ENCODE measurements at regions not wholly inside any gene's neighbourhood (a gene's known extent, or its start where the extent isn't known, plus 50 kb on each side); places are given as distances from the start of the nearest gene placed in this dataset.

- H3K23me2 ChIP-seq (ENCODE audit: low read depth, low read length): no peaks in the 10 kb centered on the region; the same call in 1 of the 2 replicates
- H2BK12ac ChIP-seq (ENCODE audit: low read depth, low read length): no peak overlapping the region
- no peaks in the 10 kb centered on the region for H3K79me1 ChIP-seq (ENCODE audit: low read depth, low read length)
- no peak overlapping the region for H2BK20ac ChIP-seq (ENCODE audit: low read length)
- no peaks in the 10 kb centered on the region for H3K36me3 ChIP-seq (ENCODE audit: control insufficient read depth in 2 of 4, insufficient read depth in 4 of 4, low read length in 3 of 4)
- H3K18ac ChIP-seq (ENCODE audit: extremely low read depth, low read length): no peak overlapping the region
- H3K4me2 ChIP-seq (ENCODE audit: insufficient read depth in 1 of 2, low read depth in 2 of 2, low read length in 2 of 2): peak overlapping the region in 1 of 2 experiments; percentile 29; a peak in 1 of 4 replicates
- no peaks in the 10 kb centered on the region for H4K20me1 ChIP-seq (replicated peaks in 1 of 2; ENCODE audit: control insufficient read depth in 1 of 2, insufficient read depth in 2 of 2, low read length in 2 of 2)
- H3K27me3 ChIP-seq (replicated peaks in 1 of 4; ENCODE audit: control insufficient read depth in 3 of 4, extremely low read depth in 1 of 4, insufficient read depth in 3 of 4, low read length in 3 of 4): no peaks in the 10 kb centered on the region
- CTCF ChIA-PET (ENCODE audit: partially characterized antibody): interaction anchor here (1.3 kb wide), 2 partner anchors 14 to 22 kb away, joined by 3 read pairs; no protein-coding TSS in a partner anchor
- WGBS, 2 experiments (ENCODE audit: extremely low coverage in 1 of 2, insufficient coverage in 1 of 2, insufficient read length in 1 of 2, insufficient replicate concordance in 2 of 2, low coverage in 1 of 2, low lambda C conversion rate in 2 of 2, missing lambda C conversion rate in 1 of 2): 70% methylated on average over 2 of the region's 2 CpGs; no CpG with 5 or more reads in 1 of the 2 experiments
- DNase-seq (ENCODE audit: low read depth in 1 of 2, low spot score in 2 of 2) (no peak), FAIRE-seq (no peak)
- no peak overlapping the region for H2BK15ac ChIP-seq (ENCODE audit: low read length)
- no peak overlapping the region for H3K4ac ChIP-seq (replicated peaks; ENCODE audit: insufficient read length, low read depth, low read length)
- H3K23ac ChIP-seq (ENCODE audit: insufficient read length): no peak overlapping the region
- no peaks in the 10 kb centered on the region for H3K79me2 ChIP-seq (ENCODE audit: control insufficient read depth in 1 of 2, insufficient read depth in 2 of 2, low read length in 2 of 2)
- no peak overlapping the region for H2BK120ac ChIP-seq (replicated peaks; ENCODE audit: low read depth, low read length)
- no peak overlapping the region for H2AK5ac ChIP-seq (ENCODE audit: low read depth, low read length)
- H4K5ac ChIP-seq (ENCODE audit: insufficient read length, low read depth, low read length): no peak overlapping the region
- POLR2A ChIA-PET (ENCODE audit: partially characterized antibody): no interaction called here
- H3K56ac ChIP-seq (replicated peaks; ENCODE audit: insufficient read length, low read depth, low read length): no peak overlapping the region
- peaks cover 0 to 6% (median 1%) of the 10 kb centered on the region in 4 experiments; a peak in 4 of 7 replicates for H3K4me1 ChIP-seq (replicated peaks in 1 of 4; ENCODE audit: control insufficient read depth in 3 of 4, insufficient read depth in 4 of 4, low read length in 3 of 4)
- no peak overlapping the region for H2BK5ac ChIP-seq (ENCODE audit: low read depth, low read length)
- H4K8ac ChIP-seq (ENCODE audit: extremely low read depth, insufficient read depth, low read length): peak overlapping the region; percentile 18; the same call in 1 of the 2 replicates
- H2AFZ ChIP-seq (ENCODE audit: low read length): peak overlapping the region; percentile 41; the same call in 1 of the 2 replicates
- no peak overlapping the region for H3K14ac ChIP-seq (ENCODE audit: insufficient read length)
- no peak overlapping the region for H3K27ac ChIP-seq (ENCODE audit: low read depth, low read length)
- no peak overlapping the region for H4K91ac ChIP-seq (replicated peaks; ENCODE audit: insufficient read length, low read length)
- no peaks in the 10 kb centered on the region for H3K9me3 ChIP-seq (ENCODE audit: insufficient read depth in 2 of 2, low read depth in 1 of 2, low read length in 1 of 2)
- no peak overlapping the region for H3K9ac ChIP-seq (replicated peaks in 1 of 4; ENCODE audit: extremely low read depth in 1 of 4, low read depth in 3 of 4, low read length in 3 of 4)
- TF ChIP-seq KDM1A (IDR thresholded peaks at IDR 0.05; ENCODE audit: borderline replicate concordance, low read length): no peak
- no peak for TF ChIP-seq CHD1 (IDR thresholded peaks at IDR 0.05; ENCODE audit: low read depth, low read length)
- no peak for TF ChIP-seq SRF (IDR thresholded peaks at IDR 0.05; ENCODE audit: low read depth, low read length)
- TF ChIP-seq CEBPB (IDR thresholded peaks at IDR 0.05; ENCODE audit: low read depth, low read length): no peak
- no peak for TF ChIP-seq POLR2AphosphoS5 (IDR thresholded peaks at IDR 0.05; ENCODE audit: low read depth, low read length)
- no peak for TF ChIP-seq BACH1 (IDR thresholded peaks at IDR 0.05; ENCODE audit: low read length)
- H3K4me3 ChIP-seq (ENCODE audit: extremely low read depth in 1 of 4, insufficient read depth in 2 of 4, low read depth in 3 of 4, low read length in 4 of 4): no peak overlapping the region
These were observed 633.0 kb downstream of the LRRC70 start for GRCh38 chr5:63211448-63212132.

Measured in H1 (cell line).